GM19455 (cell line): ENCODE measurements at regions not wholly inside any gene's neighbourhood (a gene's known extent, or its start where the extent isn't known, plus 50 kb on each side); places are given as distances from the start of the nearest gene placed in this dataset.

ENCODE experiments used
- ATAC-seq: cut with Tn5 transposase; IDR thresholded peaks from one replicate; pipeline ENCODE4 v1.9.1; 2021; ENCODE audit not compliant: unreplicated experiment

- no peak for ATAC-seq
Measured at GRCh38 chr6:105598264-105598663, 195.4 kb upstream of the PREP start.

- ATAC-seq = no peak
Measured at GRCh38 chr6:105596284-105596755, 193.4 kb upstream of the PREP start.

- no peak for ATAC-seq
Measured at GRCh38 chr6:105595829-105596228, 192.9 kb upstream of the PREP start.

GRCh38 chr6:105594821-105595220 lies 191.9 kb upstream of the PREP start:
- no peak for ATAC-seq

- no peak for ATAC-seq
Measured at GRCh38 chr6:105593805-105594671, 191.2 kb upstream of the PREP start.

GRCh38 chr6:105593056-105593690 lies 190.3 kb upstream of the PREP start:
- no peak for ATAC-seq

GRCh38 chr6:105592329-105592728 lies 189.4 kb upstream of the PREP start:
- no peak for ATAC-seq

- ATAC-seq = no peak
Measured at GRCh38 chr6:105591053-105591452, 188.2 kb upstream of the PREP start.

GRCh38 chr6:105588123-105588710 lies 185.3 kb upstream of the PREP start:
- ATAC-seq = no peak

GRCh38 chr6:105587349-105588122 lies 184.7 kb upstream of the PREP start:
- ATAC-seq = no peak

GRCh38 chr6:105578179-105578707 lies 175.4 kb upstream of the PREP start:
- no peak for ATAC-seq

GRCh38 chr6:105573556-105573955 lies 170.7 kb upstream of the PREP start:
- ATAC-seq = no peak

GRCh38 chr6:105573138-105573537 lies 170.3 kb upstream of the PREP start:
- no peak for ATAC-seq

GRCh38 chr6:105570416-105570815 lies 167.5 kb upstream of the PREP start:
- no peak for ATAC-seq

- no peak for ATAC-seq
Measured at GRCh38 chr6:105569706-105570105, 166.8 kb upstream of the PREP start.

- ATAC-seq = no peak
Measured at GRCh38 chr6:105568751-105569150, 165.9 kb upstream of the PREP start.

- ATAC-seq = no peak
Measured at GRCh38 chr6:105568142-105568541, 165.3 kb upstream of the PREP start.

GRCh38 chr6:105567140-105567539 lies 164.3 kb upstream of the PREP start:
- ATAC-seq = no peak

- ATAC-seq = no peak
Measured at GRCh38 chr6:105566503-105566902, 163.6 kb upstream of the PREP start.

GRCh38 chr6:105564121-105564902 lies 161.4 kb upstream of the PREP start:
- ATAC-seq = no peak
